ENCODE measurements at regions not wholly inside any gene's neighbourhood (a gene's known extent, or its start where the extent isn't known, plus 50 kb on each side); places are given as distances from the start of the nearest gene placed in this dataset.

DNA sequence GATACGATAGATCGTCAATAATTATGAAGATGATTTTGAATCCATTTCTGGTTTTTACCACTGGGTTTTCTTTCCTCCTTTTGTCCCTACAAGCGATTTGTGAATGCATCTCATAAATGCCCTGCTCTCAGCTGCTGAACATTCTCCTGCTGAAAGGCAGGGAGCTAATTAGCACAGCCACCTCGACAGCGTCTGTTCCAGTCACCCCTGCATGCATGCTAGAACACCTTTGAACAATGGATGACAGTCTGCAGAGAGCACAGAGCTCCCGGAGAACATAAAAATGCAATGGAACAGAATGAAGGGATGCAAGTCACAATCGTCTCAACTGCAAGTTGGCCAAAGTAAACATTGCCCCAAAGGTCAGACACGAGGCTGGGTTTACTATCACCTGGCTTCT lies 105.8 kb downstream of the SLC35B3 start:
- no peaks in the 10 kb centered on the region for H3K27me3 ChIP-seq
- TF ChIP-seq EP300 (IDR thresholded peaks at IDR 0.05) (no peak), CTCF (IDR thresholded peaks at IDR 0.05) (no peak), POLR2A (IDR thresholded peaks at IDR 0.05) (no peak), POLR2AphosphoS5 (IDR thresholded peaks at IDR 0.05) (no peak)
- no peaks in the 10 kb centered on the region for H3K4me1 ChIP-seq
- no peak overlapping the region for H3K4me3 ChIP-seq
- no peaks in the 10 kb centered on the region for H3K36me3 ChIP-seq
- 50 to 55% methylated on average over 8 of the region's 8 CpGs for WGBS, 2 donors
- H3K27ac ChIP-seq, result no peak overlapping the region
- ATAC-seq (ENCODE audit: low FRiP score in 2 of 2), result no peak
- no peak for DNase-seq
- no peaks in the 10 kb centered on the region for H3K9me3 ChIP-seq

- no peaks in the 10 kb centered on the region for H3K36me3 ChIP-seq
- ATAC-seq (ENCODE audit: low FRiP score in 2 of 2) (no peak), DNase-seq (no peak)
- no peaks in the 10 kb centered on the region for H3K9me3 ChIP-seq
- WGBS, 2 donors, result 73 to 91% methylated on average over 7 of the region's 7 CpGs
- no peak overlapping the region for H3K4me3 ChIP-seq
- no peaks in the 10 kb centered on the region for H3K4me1 ChIP-seq
- TF ChIP-seq CTCF (IDR thresholded peaks at IDR 0.05), result no peak
- TF ChIP-seq EP300 (IDR thresholded peaks at IDR 0.05), result no peak
- no peak for TF ChIP-seq POLR2AphosphoS5 (IDR thresholded peaks at IDR 0.05)
- TF ChIP-seq POLR2A (IDR thresholded peaks at IDR 0.05), result no peak
- no peaks in the 10 kb centered on the region for H3K27me3 ChIP-seq
- no peak overlapping the region for H3K27ac ChIP-seq
Observed at GRCh38 chr6:8325743-8326142, 109.6 kb downstream of the SLC35B3 start.

DNA sequence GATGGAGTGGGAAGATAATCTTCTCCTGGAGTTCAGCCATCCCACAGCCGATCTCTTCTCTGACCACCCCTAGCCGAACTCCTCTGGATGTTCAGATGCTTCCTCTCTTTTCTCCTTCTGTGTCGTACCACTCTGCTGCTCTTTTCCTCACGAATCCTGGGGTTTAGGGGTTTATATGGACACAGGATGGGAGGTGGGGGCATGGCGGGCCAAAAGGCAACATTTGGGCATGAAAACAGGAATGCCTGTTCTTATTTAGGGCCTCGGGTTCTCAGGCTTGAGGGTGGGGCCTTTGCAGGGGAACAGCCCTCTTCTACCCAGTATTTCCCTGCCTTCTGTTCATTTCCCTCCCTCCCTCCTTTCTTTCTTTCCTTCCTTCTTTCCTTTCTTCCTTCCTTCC lies 112.7 kb downstream of the SLC35B3 start:
- Histone ChIP-seq H3K27ac (no peak overlapping the region), H3K4me3 (no peak overlapping the region), H3K9me3 (no peaks in the 10 kb centered on the region), H3K36me3 (no peaks in the 10 kb centered on the region), H3K4me1 (no peaks in the 10 kb centered on the region), H3K27me3 (no peaks in the 10 kb centered on the region)
- no peak for ATAC-seq (ENCODE audit: low FRiP score in 2 of 2)
- WGBS, 2 donors, result 83 to 91% methylated on average over 6 of the region's 6 CpGs
- TF ChIP-seq POLR2AphosphoS5 (IDR thresholded peaks at IDR 0.05) (no peak), POLR2A (IDR thresholded peaks at IDR 0.05) (no peak), CTCF (IDR thresholded peaks at IDR 0.05) (no peak), EP300 (IDR thresholded peaks at IDR 0.05) (no peak)
- no peak for DNase-seq

DNA sequence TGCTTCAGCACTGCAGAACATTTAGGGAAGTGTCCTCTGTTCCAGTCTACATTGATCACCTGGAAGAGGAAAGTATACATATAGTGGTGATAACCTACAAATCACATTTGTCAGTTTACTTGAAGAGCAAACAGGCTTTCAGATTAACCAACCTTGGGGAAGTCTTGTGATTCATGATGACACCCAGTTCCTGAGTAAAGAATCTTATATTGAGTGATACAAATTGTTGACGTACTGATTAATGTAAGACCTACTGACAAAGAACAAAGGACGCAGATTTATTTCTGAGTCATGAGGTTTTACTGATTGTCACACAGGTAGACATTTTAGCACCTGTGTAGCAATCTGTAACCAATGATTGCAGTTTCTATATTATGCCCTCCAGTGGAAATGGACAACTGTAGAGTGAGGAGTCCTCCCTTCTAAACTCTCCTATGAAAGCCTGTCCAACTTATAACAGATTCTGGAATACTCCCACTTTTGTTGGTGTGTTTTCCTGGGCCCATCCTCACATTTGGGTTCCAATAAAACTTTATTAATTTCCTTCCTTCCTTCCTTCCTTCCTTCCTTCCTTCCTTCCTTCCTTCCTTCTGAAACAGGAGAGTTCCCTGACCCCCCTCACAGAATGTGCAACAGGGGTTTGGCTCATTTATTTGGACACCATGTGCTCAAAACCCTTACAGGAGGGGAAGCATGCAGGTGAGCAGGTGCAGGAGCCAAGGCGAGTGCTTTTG lies 113.5 kb downstream of the SLC35B3 start:
- no peaks in the 10 kb centered on the region for H3K27me3 ChIP-seq
- H3K9me3 ChIP-seq, result no peaks in the 10 kb centered on the region
- no peaks in the 10 kb centered on the region for H3K36me3 ChIP-seq
- no peak for ATAC-seq (ENCODE audit: low FRiP score in 2 of 2)
- H3K4me1 ChIP-seq, result no peaks in the 10 kb centered on the region
- H3K4me3 ChIP-seq, result no peak overlapping the region
- H3K27ac ChIP-seq, result no peak overlapping the region
- WGBS, 2 donors, result 89 to 94% methylated on average over 2 to 3 of the region's 3 CpGs
- no peak for DNase-seq
- no peak for TF ChIP-seq CTCF (IDR thresholded peaks at IDR 0.05)
- TF ChIP-seq POLR2A (IDR thresholded peaks at IDR 0.05), result no peak
- TF ChIP-seq POLR2AphosphoS5 (IDR thresholded peaks at IDR 0.05), result no peak
- TF ChIP-seq EP300 (IDR thresholded peaks at IDR 0.05), result no peak

DNA sequence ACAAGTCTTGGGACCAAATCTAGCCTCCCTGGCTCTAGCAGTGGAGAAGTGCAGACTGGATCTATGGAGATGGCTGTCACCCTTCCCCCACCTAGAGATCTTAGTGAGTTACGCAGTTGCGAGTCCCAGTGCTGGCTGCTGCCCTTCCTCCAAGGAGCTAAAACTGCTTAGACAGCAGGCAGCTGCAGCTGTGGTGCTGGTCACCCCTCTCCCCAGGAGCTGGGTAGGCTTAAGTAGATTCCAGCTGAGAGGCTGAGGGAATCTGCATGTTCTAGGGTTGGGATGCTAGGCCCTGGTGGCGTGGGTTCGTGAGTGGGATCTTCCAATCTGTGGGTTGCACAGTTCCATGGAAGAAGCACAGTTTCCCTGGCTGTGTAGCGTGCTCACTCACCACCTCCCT lies 120.2 kb downstream of the SLC35B3 start:
- ATAC-seq (ENCODE audit: low FRiP score in 2 of 2) (no peak), DNase-seq (no peak)
- Histone ChIP-seq H3K9me3 (no peaks in the 10 kb centered on the region), H3K4me1 (no peaks in the 10 kb centered on the region), H3K27me3 (no peaks in the 10 kb centered on the region), H3K4me3 (no peak overlapping the region), H3K36me3 (no peaks in the 10 kb centered on the region), H3K27ac (no peak overlapping the region)
- WGBS, 2 donors, result 89% methylated on average over 5 of the region's 5 CpGs; no CpG with 5 or more reads in 1 of the 2 donors
- TF ChIP-seq POLR2A (IDR thresholded peaks at IDR 0.05), result no peak
- TF ChIP-seq EP300 (IDR thresholded peaks at IDR 0.05), result no peak
- TF ChIP-seq POLR2AphosphoS5 (IDR thresholded peaks at IDR 0.05), result no peak
- no peak for TF ChIP-seq CTCF (IDR thresholded peaks at IDR 0.05)
